BLaER1 treated with 17β-estradiol and CSF1 and Interleukin-3, amounts not matched to agents 10 nM and 100 nM (cell line): ENCODE measurements at regions not wholly inside any gene's neighbourhood (a gene's known extent, or its start where the extent isn't known, plus 50 kb on each side); places are given as distances from the start of the nearest gene placed in this dataset.
"Not testable (repeated sequence)": the region's sequence is repeated elsewhere in the genome, so short reads cannot be mapped to it uniquely, and the experiment has no call there.

Experiments
- H3K27ac ChIP-seq, 11 experiments: shearing (Covaris generic); formaldehyde crosslinking; 2 replicates each; pipeline ENCODE4 v1.8.1; 2022
- H3K27me3 ChIP-seq, 11 experiments: shearing (Covaris generic); formaldehyde crosslinking; 2 replicates each; pipeline ENCODE4 v1.8.1; 2022
- H3K36me3 ChIP-seq, 11 experiments: shearing (Covaris generic); formaldehyde crosslinking; 2 replicates each; pipeline ENCODE4 v1.8.1; 2022
- H3K4me1 ChIP-seq, 10 experiments: shearing (Covaris generic); formaldehyde crosslinking; 2 replicates each; pipeline ENCODE4 v1.8.1; 2022
- H3K4me2 ChIP-seq, 11 experiments: shearing (Covaris generic); formaldehyde crosslinking; 2 replicates each; pipeline ENCODE4 v1.8.1; 2022
- H3K4me3 ChIP-seq, 10 experiments: shearing (Covaris generic); formaldehyde crosslinking; 2 replicates each; pipeline ENCODE4 v1.8.1; 2022
- H3K9ac ChIP-seq, 11 experiments: shearing (Covaris generic); formaldehyde crosslinking; 2 replicates each; pipeline ENCODE4 v1.8.1; 2022
- H3K9me3 ChIP-seq, 11 experiments: shearing (Covaris generic); formaldehyde crosslinking; replicated peaks in 1 of 11; 2 replicates each; pipeline ENCODE4 v1.8.1; 2022
- H4K20me1 ChIP-seq, 11 experiments: shearing (Covaris generic); formaldehyde crosslinking; 2 replicates each; pipeline ENCODE4 v1.8.1; 2022
- Cebpa-rat ChIP-seq, 11 experiments: shearing (Covaris generic); IDR thresholded peaks; 2 replicates each; pipeline ENCODE4 v1.8.1; 2022

DNA sequence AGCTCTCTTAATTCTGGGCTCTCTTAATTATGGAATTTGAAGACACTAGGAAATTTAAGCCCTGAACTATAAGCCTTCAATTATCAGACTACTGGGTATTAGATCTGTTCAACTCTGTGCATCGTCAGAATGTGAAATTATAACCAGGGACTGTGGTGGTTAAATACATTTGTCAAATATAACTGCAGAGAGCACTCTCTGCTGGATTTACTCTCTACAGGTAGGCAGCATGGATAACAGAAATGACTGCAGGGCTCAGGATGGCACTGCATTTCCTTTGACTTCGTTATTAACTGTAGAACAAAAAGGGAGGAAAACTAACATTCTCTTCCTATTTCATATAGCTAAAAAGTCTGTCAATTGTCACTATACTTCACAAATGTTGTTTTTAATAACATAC lies 310.1 kb upstream of the RASGEF1B start:
- no peak overlapping the region for H3K4me3 ChIP-seq
- H3K4me1 ChIP-seq = peaks cover 0 to 16% (median 4%) of the 10 kb centered on the region in 10 experiments; a peak in 10 of 20 replicates
- no peak overlapping the region for H3K4me2 ChIP-seq
- no peak for TF ChIP-seq Cebpa-rat (IDR thresholded peaks at IDR 0.05)
- H4K20me1 ChIP-seq = no peaks in the 10 kb centered on the region
- no peak overlapping the region for H3K9ac ChIP-seq
- no peaks in the 10 kb centered on the region for H3K27me3 ChIP-seq
- peaks cover 0 to 7% (median 0%) of the 10 kb centered on the region in 11 experiments; a peak in 3 of 22 replicates for H3K9me3 ChIP-seq
- no peaks in the 10 kb centered on the region for H3K36me3 ChIP-seq
- no peak overlapping the region for H3K27ac ChIP-seq

DNA sequence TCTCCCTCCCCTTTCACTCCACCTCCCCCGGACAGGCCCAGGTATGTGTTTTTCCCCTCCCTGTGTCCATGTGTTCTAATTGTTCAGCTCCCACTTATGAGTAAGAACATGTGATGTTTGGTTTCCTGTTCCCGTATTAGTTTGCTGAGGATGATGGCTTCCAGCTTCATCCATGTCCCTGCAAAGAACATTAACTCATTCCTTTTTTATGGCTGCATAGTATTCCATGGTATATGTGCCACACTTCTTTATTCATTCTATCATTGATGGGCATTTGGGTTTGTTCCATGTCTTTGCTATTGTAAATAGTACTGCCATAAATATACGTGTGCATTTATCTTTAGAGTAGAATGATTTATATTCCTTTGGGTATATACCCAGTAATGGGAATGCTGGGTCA lies 306.0 kb upstream of the RASGEF1B start:
- not testable (repeated sequence) for H3K27me3 ChIP-seq

DNA sequence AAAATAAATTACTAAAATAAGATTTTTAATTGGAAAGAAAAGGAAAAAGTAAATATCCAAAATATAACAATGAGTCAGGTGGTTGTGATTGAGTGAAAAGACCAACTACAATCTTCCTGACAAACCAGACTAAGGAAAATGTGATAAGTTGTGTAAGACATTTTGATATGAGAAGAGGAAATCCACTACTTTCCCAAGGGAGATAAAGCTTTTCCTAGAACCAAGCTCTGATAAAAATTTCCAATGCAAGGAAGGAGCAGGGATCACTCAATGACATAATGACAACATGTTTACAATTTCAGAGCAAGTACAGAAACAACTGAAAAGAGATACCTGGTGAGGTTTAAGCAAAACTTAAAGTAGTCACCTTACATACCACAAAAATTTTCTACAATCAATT lies 305.1 kb upstream of the RASGEF1B start:
- Histone ChIP-seq H3K9ac (no peak overlapping the region), H3K4me3 (no peak overlapping the region), H3K4me2 (no peak overlapping the region), H3K27ac (no peak overlapping the region), H3K4me1 (no peaks in the 10 kb centered on the region), H3K27me3 (no peaks in the 10 kb centered on the region), H3K9me3 (peaks cover 0 to 7% (median 0%) of the 10 kb centered on the region in 11 experiments; a peak in 3 of 22 replicates), H3K36me3 (no peaks in the 10 kb centered on the region), H4K20me1 (no peaks in the 10 kb centered on the region)
- no peak for TF ChIP-seq Cebpa-rat (IDR thresholded peaks at IDR 0.05)

More for the DNA sequence above, 306.0 kb upstream of the RASGEF1B start:
- not testable (repeated sequence) for H3K36me3 ChIP-seq, H3K9me3 ChIP-seq, H3K4me3 ChIP-seq, H3K4me2 ChIP-seq, H4K20me1 ChIP-seq, H3K9ac ChIP-seq, H3K27ac ChIP-seq, H3K4me1 ChIP-seq

DNA sequence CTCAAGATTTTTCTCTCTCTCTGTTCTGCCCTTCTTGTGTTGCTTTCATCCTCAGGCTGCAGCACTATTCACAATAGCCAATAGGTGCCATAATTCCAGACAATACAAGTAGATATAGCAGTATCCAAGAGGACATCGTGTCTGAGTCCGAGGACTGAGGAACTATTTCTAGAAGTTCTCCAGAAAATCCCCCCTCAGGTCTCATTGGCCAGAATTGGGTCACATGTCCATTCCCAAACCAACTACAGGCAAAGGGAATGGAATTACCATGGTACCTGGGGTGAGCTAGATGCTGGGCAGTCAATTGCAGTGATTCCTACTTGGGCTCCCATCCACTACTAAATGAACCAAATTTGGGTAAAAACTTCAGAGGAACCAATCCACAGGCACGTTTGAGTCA lies 301.9 kb upstream of the RASGEF1B start:
- no peaks in the 10 kb centered on the region for H3K27me3 ChIP-seq
- no peaks in the 10 kb centered on the region for H3K4me1 ChIP-seq
- H3K27ac ChIP-seq = no peak overlapping the region
- H4K20me1 ChIP-seq = no peaks in the 10 kb centered on the region
- H3K9me3 ChIP-seq = peaks cover 0 to 7% (median 0%) of the 10 kb centered on the region in 11 experiments; a peak in 3 of 22 replicates
- H3K4me2 ChIP-seq = no peak overlapping the region
- no peaks in the 10 kb centered on the region for H3K36me3 ChIP-seq
- no peak for TF ChIP-seq Cebpa-rat (IDR thresholded peaks at IDR 0.05)
- no peak overlapping the region for H3K4me3 ChIP-seq
- H3K9ac ChIP-seq = no peak overlapping the region

DNA sequence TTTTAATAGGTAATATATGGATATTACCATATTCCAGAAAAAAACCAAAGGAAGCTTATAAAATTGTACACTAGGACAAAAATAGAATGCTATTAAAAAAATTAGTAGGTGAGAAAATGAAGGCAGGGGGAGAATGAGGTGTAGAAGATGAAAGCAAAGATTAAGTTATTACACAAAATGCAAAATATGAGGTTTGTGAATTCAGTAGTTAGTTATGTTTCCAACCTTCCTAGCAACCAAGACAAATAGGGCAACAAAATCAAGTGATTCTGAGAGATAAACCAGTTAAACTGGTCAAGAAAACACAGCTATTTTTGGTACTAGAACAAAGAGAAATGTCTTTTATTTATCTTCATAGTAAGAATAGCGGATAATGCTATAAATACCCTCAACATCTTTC lies 300.0 kb upstream of the RASGEF1B start:
- no peaks in the 10 kb centered on the region for H3K36me3 ChIP-seq
- H3K4me3 ChIP-seq = no peak overlapping the region
- no peak overlapping the region for H3K4me2 ChIP-seq
- no peaks in the 10 kb centered on the region for H3K9me3 ChIP-seq
- no peaks in the 10 kb centered on the region for H3K27me3 ChIP-seq
- no peak for TF ChIP-seq Cebpa-rat (IDR thresholded peaks at IDR 0.05)
- H4K20me1 ChIP-seq = no peaks in the 10 kb centered on the region
- no peak overlapping the region for H3K9ac ChIP-seq
- no peak overlapping the region for H3K27ac ChIP-seq
- no peaks in the 10 kb centered on the region for H3K4me1 ChIP-seq

DNA sequence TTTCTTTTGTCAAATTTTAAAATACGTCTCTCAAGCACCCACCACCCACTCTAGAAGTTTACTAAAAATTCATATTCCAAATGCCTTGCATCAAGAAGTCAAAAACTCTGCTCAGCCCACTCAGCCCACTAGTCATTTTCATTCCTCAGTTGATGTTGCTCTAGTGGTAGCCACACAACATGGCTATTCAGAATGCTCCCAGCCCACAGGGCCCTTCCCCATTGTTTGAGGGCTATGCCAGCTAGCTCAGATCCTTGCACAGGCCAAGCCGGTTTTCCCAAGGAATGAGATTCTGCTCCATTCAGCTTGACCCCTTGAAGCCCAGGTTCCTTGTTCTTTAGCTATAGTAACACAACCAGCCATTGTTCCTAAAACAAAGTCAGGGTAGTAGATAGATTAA lies 297.5 kb upstream of the RASGEF1B start:
- no peak for TF ChIP-seq Cebpa-rat (IDR thresholded peaks at IDR 0.05)
- no peaks in the 10 kb centered on the region for H3K27me3 ChIP-seq

DNA sequence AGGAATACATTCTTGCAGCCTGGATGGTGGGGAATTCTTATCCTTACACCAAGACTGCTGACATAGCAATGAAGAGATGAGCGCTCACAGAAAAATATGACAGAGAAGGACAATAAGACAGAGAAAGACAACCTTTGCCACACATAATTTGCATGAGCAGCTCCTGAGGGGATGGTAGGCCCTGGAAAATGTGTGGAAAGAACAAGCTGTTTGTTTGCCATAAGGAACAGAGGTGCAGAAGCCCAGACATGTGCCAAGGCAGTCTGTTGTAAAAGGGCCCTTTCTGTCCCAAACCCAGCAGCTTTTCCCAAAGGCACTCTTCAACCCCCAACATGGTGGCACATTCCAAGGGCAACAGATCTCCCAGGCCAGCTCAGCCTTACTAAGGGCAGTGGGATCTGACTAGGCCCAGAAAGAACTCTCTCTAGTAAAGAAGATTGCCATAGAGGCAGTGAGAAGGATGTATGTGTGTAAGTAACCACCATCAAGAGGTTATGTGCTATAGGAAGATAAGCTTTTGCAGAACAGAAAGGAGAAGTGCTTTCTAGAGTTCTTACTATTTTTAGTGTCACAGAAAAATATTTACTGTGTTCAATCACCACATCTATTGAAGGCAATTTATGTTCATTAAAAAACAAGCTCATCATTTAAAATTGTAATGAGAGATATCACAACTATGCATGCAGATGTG lies 287.0 kb upstream of the RASGEF1B start:
- H3K4me3 ChIP-seq = no peak overlapping the region
- no peaks in the 10 kb centered on the region for H4K20me1 ChIP-seq
- no peaks in the 10 kb centered on the region for H3K27me3 ChIP-seq
- H3K4me2 ChIP-seq = peak overlapping the region in 5 of 11 experiments; percentile 13 to 53 (median 42); a peak in 8 of 22 replicates
- H3K4me1 ChIP-seq = peaks cover 9 to 31% (median 18%) of the 10 kb centered on the region in 10 experiments; a peak in 19 of 20 replicates
- no peaks in the 10 kb centered on the region for H3K36me3 ChIP-seq
- no peak for TF ChIP-seq Cebpa-rat (IDR thresholded peaks at IDR 0.05)
- no peak overlapping the region for H3K27ac ChIP-seq
- no peak overlapping the region for H3K9ac ChIP-seq
- no peaks in the 10 kb centered on the region for H3K9me3 ChIP-seq

More for the DNA sequence above, 297.5 kb upstream of the RASGEF1B start:
- H3K9me3 ChIP-seq = no peaks in the 10 kb centered on the region
- no peak overlapping the region for H3K4me3 ChIP-seq
- no peaks in the 10 kb centered on the region for H3K36me3 ChIP-seq
- no peaks in the 10 kb centered on the region for H3K4me1 ChIP-seq
- H3K27ac ChIP-seq = no peak overlapping the region
- no peak overlapping the region for H3K9ac ChIP-seq
- H3K4me2 ChIP-seq = no peak overlapping the region
- no peaks in the 10 kb centered on the region for H4K20me1 ChIP-seq

DNA sequence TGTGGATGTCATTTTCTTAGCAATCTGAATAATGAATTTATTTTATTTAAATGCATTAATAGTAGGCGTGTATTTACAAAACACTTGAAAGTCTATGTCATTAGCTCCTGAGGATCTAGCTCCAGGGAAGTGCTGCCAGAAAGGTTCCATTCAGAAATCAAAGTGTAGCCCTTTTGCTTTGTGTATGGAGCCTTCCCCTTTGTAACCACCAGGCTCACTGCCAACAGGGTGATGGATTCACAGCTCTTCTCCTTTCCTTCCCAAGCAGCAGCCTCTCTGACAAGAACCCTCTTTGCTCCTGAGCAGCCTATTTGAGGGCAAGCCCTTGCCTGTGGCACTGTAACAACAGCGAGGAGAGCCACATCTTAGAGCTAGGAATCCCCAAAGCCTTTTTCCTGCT lies 286.0 kb upstream of the RASGEF1B start:
- Histone ChIP-seq H4K20me1 (no peaks in the 10 kb centered on the region), H3K27me3 (no peaks in the 10 kb centered on the region), H3K4me3 (no peak overlapping the region), H3K4me2 (peak overlapping the region in 1 of 11 experiments; percentile 1; a peak in 1 of 22 replicates), H3K27ac (no peak overlapping the region), H3K36me3 (no peaks in the 10 kb centered on the region), H3K9me3 (no peaks in the 10 kb centered on the region), H3K4me1 (peaks cover 9 to 31% (median 18%) of the 10 kb centered on the region in 10 experiments; a peak in 19 of 20 replicates), H3K9ac (no peak overlapping the region)
- TF ChIP-seq Cebpa-rat (IDR thresholded peaks at IDR 0.05) = no peak

DNA sequence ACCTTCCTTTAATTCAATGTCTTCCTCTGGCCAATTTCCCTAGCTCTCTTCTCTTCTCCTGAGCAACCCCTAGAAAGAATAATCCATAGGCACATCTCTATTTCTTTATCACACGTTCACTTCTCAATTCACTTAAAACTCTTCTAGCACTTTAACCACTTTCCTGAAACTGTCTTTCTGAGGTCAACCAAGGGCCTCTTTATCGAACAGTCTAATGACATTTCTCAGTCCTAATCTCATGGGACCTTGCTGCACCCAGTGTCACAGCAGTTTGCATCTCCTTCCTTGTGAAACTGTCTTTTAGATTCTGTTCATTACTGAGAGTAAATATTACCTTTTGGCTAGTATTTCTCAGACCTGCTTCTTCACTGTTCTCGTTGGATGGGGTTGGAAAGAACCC lies 285.3 kb upstream of the RASGEF1B start:
- no peak overlapping the region for H3K9ac ChIP-seq
- H3K9me3 ChIP-seq = no peaks in the 10 kb centered on the region
- TF ChIP-seq Cebpa-rat (IDR thresholded peaks at IDR 0.05) = no peak
- H3K27ac ChIP-seq = no peak overlapping the region
- H4K20me1 ChIP-seq = no peaks in the 10 kb centered on the region
- H3K36me3 ChIP-seq = no peaks in the 10 kb centered on the region
- H3K4me3 ChIP-seq = no peak overlapping the region
- peak overlapping the region in 10 of 11 experiments; percentile 1 to 57 (median 14); a peak in 11 of 22 replicates for H3K4me2 ChIP-seq
- no peaks in the 10 kb centered on the region for H3K27me3 ChIP-seq
- peaks cover 9 to 31% (median 18%) of the 10 kb centered on the region in 10 experiments; a peak in 19 of 20 replicates for H3K4me1 ChIP-seq

DNA sequence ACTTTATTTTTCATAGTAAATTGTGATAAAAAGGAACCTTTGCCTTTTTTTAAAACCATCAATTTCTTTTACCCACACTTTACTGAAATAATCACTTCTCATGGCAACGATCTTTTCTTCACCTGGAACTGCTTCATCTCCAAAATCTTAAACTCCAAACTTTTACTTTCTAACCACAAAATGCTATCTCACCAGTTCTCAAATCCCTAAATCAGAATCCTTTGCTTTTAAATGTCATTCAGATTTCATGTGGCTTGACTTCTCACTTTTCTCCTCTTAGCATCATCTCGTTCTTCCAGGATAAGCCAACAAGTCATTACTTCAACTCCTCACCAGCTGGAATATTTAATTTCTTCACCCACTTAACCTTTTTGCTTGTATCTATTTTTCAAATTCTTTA lies 284.3 kb upstream of the RASGEF1B start:
- H3K36me3 ChIP-seq = no peaks in the 10 kb centered on the region

More for the DNA sequence above, 284.3 kb upstream of the RASGEF1B start:
- no peak for TF ChIP-seq Cebpa-rat (IDR thresholded peaks at IDR 0.05)
- Histone ChIP-seq H3K9ac (no peak overlapping the region), H3K4me1 (peaks cover 9 to 31% (median 18%) of the 10 kb centered on the region in 10 experiments; a peak in 19 of 20 replicates), H3K27ac (no peak overlapping the region), H3K4me2 (peak overlapping the region in 6 of 11 experiments; percentile 5 to 57 (median 37); a peak in 7 of 22 replicates), H3K4me3 (no peak overlapping the region), H3K9me3 (no peaks in the 10 kb centered on the region), H4K20me1 (no peaks in the 10 kb centered on the region), H3K27me3 (no peaks in the 10 kb centered on the region)
